WERI-Rb-1 (cell line): ENCODE measurements at regions not wholly inside any gene's neighbourhood (a gene's known extent, or its start where the extent isn't known, plus 50 kb on each side); places are given as distances from the start of the nearest gene placed in this dataset.

Source experiments
- DNase-seq: peaks from one replicate; pipeline ENCODE4 v3.0.0-alpha.2; 2020
- H3K27ac ChIP-seq: fragments of 250-450 bp; sonication (Bioruptor Pico); 2 replicates; pipeline ENCODE4 v1.5.1; 2020; ENCODE audit warnings: mild to moderate bottlenecking, moderate library complexity
- H3K27me3 ChIP-seq: fragments of 250-450 bp; sonication (Bioruptor Pico); 2 replicates; pipeline ENCODE4 v1.5.1; 2021; ENCODE audit warnings: mild to moderate bottlenecking, low read depth, moderate library complexity; ENCODE audit not compliant: insufficient read depth, severe bottlenecking
- H3K36me3 ChIP-seq: fragments of 250-450 bp; sonication (Bioruptor Pico); 2 replicates; pipeline ENCODE4 v1.5.1; 2020; ENCODE audit warnings: mild to moderate bottlenecking, moderate library complexity
- H3K4me3 ChIP-seq: 2 replicates; pipeline ENCODE4 v1.5.1; 2011; ENCODE audit warnings: low read depth, mild to moderate bottlenecking, control low read depth, low read length
- H3K9me3 ChIP-seq: fragments of 250-450 bp; sonication (Bioruptor Pico); 2 replicates; pipeline ENCODE4 v1.5.1; 2021; ENCODE audit warnings: mild to moderate bottlenecking, moderate library complexity; ENCODE audit not compliant: severe bottlenecking
- TF ChIP-seq, protein P1 (sequence below): IDR thresholded peaks from 2 replicates; pipeline ENCODE4 v1.5.1; 2011; ENCODE audit warnings: low read depth, mild to moderate bottlenecking, control low read depth, inconsistent platforms, low read length

DNA sequence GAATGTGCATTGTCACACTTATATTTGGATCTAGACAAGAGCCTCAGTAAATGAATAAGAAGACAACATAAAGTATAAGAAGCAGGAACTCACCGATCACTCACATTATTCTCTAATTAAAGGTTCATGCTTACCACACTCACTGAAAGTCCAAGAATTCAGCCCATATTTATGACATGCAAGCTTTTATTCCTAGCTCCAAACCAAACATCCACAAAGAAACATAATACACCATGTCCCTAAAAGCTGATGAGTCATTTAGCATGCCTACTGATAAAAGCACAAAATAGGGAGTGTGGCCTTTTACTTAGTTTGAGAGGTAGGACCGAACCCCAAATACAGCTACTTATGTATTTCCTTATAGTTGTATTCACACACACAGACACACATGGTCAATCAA is 1094.6 kb upstream of the CDH2 start:
- no peak overlapping the region for H3K27ac ChIP-seq
- no peaks in the 10 kb centered on the region for H3K27me3 ChIP-seq
- H3K36me3 ChIP-seq = no peaks in the 10 kb centered on the region
- TF ChIP-seq, protein P1, sequence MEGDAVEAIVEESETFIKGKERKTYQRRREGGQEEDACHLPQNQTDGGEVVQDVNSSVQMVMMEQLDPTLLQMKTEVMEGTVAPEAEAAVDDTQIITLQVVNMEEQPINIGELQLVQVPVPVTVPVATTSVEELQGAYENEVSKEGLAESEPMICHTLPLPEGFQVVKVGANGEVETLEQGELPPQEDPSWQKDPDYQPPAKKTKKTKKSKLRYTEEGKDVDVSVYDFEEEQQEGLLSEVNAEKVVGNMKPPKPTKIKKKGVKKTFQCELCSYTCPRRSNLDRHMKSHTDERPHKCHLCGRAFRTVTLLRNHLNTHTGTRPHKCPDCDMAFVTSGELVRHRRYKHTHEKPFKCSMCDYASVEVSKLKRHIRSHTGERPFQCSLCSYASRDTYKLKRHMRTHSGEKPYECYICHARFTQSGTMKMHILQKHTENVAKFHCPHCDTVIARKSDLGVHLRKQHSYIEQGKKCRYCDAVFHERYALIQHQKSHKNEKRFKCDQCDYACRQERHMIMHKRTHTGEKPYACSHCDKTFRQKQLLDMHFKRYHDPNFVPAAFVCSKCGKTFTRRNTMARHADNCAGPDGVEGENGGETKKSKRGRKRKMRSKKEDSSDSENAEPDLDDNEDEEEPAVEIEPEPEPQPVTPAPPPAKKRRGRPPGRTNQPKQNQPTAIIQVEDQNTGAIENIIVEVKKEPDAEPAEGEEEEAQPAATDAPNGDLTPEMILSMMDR = no peak
- H3K9me3 ChIP-seq = no peaks in the 10 kb centered on the region
- no peak for DNase-seq
- H3K4me3 ChIP-seq = no peak overlapping the region

- Histone ChIP-seq H3K4me3 (no peak overlapping the region), H3K27me3 (no peaks in the 10 kb centered on the region), H3K9me3 (no peaks in the 10 kb centered on the region), H3K27ac (no peak overlapping the region), H3K36me3 (no peaks in the 10 kb centered on the region)
- DNase-seq = no peak
- TF ChIP-seq, protein P1 = no peak
Measured at GRCh38 chr18:29259838-29260237, 1082.9 kb upstream of the CDH2 start.

- Histone ChIP-seq H3K36me3 (no peaks in the 10 kb centered on the region), H3K4me3 (no peak overlapping the region), H3K9me3 (no peaks in the 10 kb centered on the region), H3K27ac (no peak overlapping the region), H3K27me3 (no peaks in the 10 kb centered on the region)
- TF ChIP-seq, protein P1 = no peak
- DNase-seq = no peak
Measured at GRCh38 chr18:29254123-29254522, 1077.2 kb upstream of the CDH2 start.

GRCh38 chr18:29251681-29252080 is 1074.8 kb upstream of the CDH2 start:
- no peak for DNase-seq
- no peak overlapping the region for H3K4me3 ChIP-seq
- no peaks in the 10 kb centered on the region for H3K9me3 ChIP-seq
- no peak overlapping the region for H3K27ac ChIP-seq
- no peaks in the 10 kb centered on the region for H3K36me3 ChIP-seq
- TF ChIP-seq, protein P1 = no peak
- no peaks in the 10 kb centered on the region for H3K27me3 ChIP-seq

GRCh38 chr18:29250843-29251242 is 1073.9 kb upstream of the CDH2 start:
- no peak overlapping the region for H3K4me3 ChIP-seq
- no peak overlapping the region for H3K27ac ChIP-seq
- TF ChIP-seq, protein P1 = no peak
- no peak for DNase-seq
- no peaks in the 10 kb centered on the region for H3K36me3 ChIP-seq
- H3K9me3 ChIP-seq = no peaks in the 10 kb centered on the region
- no peaks in the 10 kb centered on the region for H3K27me3 ChIP-seq

DNA sequence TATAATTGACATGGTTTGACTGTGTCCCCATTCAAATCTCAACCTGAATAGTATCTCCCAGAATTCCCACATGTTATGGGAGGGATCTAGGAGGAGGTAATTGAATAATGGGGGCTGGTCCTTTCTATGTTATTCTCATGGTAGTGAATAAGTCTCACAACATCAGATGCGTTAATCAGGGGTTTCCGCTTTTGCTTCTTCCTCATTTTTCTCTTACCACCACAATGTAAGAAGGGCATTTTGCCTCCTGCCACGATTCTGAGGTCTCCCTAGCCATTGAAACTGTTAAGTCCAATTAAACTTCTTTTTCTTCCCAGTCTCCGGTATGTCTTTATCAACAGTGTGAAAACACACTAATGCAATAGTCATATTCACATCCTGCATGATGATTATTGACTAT is 1073.3 kb upstream of the CDH2 start:
- DNase-seq = no peak
- H3K4me3 ChIP-seq = no peak overlapping the region
- no peak overlapping the region for H3K27ac ChIP-seq
- no peaks in the 10 kb centered on the region for H3K27me3 ChIP-seq
- H3K9me3 ChIP-seq = no peaks in the 10 kb centered on the region
- H3K36me3 ChIP-seq = no peaks in the 10 kb centered on the region
- TF ChIP-seq, protein P1 = no peak
